ENCODE measurements at regions not wholly inside any gene's neighbourhood (a gene's known extent, or its start where the extent isn't known, plus 50 kb on each side); places are given as distances from the start of the nearest gene placed in this dataset.

GRCh38 chr5:153425914-153426313 lies 64.6 kb upstream of the GRIA1 start:
- TF ChIP-seq, protein P1, sequence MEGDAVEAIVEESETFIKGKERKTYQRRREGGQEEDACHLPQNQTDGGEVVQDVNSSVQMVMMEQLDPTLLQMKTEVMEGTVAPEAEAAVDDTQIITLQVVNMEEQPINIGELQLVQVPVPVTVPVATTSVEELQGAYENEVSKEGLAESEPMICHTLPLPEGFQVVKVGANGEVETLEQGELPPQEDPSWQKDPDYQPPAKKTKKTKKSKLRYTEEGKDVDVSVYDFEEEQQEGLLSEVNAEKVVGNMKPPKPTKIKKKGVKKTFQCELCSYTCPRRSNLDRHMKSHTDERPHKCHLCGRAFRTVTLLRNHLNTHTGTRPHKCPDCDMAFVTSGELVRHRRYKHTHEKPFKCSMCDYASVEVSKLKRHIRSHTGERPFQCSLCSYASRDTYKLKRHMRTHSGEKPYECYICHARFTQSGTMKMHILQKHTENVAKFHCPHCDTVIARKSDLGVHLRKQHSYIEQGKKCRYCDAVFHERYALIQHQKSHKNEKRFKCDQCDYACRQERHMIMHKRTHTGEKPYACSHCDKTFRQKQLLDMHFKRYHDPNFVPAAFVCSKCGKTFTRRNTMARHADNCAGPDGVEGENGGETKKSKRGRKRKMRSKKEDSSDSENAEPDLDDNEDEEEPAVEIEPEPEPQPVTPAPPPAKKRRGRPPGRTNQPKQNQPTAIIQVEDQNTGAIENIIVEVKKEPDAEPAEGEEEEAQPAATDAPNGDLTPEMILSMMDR (IDR thresholded peaks at IDR 0.05), result no peak
- TF ChIP-seq POLR2A (IDR thresholded peaks at IDR 0.05) (no peak), POLR2AphosphoS5 (IDR thresholded peaks at IDR 0.05) (no peak)

All from upper lobe of left lung (tissue), 4 donors.